Neural cell (in vitro differentiated cells): ENCODE measurements at regions not wholly inside any gene's neighbourhood (a gene's known extent, or its start where the extent isn't known, plus 50 kb on each side); places are given as distances from the start of the nearest gene placed in this dataset.

Source experiments
- H2AFZ ChIP-seq: fragments of 200-600, 300-800 bp; sonication (generic), shearing (Covaris generic); 2 replicates; pipeline ENCODE4 v1.6.0; 2014; ENCODE audit warnings: low read depth, mild to moderate bottlenecking, antibody characterized with exemption, low read length, moderate library complexity
- H3F3A ChIP-seq: fragments of 200-600 bp; shearing (Covaris generic); 2 replicates; pipeline ENCODE4 v1.6.1; 2016; ENCODE audit warnings: mild to moderate bottlenecking, moderate library complexity, mixed read lengths, antibody characterized with exemption, low read length; ENCODE audit not compliant: insufficient read depth, poor library complexity, severe bottlenecking
- H3K27ac ChIP-seq: fragments of 200-600, 300-800 bp; sonication (generic), shearing (Covaris generic); 2 replicates; pipeline ENCODE4 v1.5.1; 2014; ENCODE audit warnings: mild to moderate bottlenecking, low read length, moderate library complexity
- H3K27me3 ChIP-seq: fragments of 300-800, 200-600 bp; sonication (generic), shearing (Covaris generic); 2 replicates; pipeline ENCODE4 v1.6.0; 2014; ENCODE audit warnings: mild to moderate bottlenecking, low read depth, low read length, moderate library complexity; ENCODE audit not compliant: insufficient read depth
- H3K36me3 ChIP-seq: fragments of 300-800, 200-600 bp; sonication (generic), shearing (Covaris generic); 2 replicates; pipeline ENCODE4 v1.5.1; 2014; ENCODE audit warnings: mild to moderate bottlenecking, antibody characterized with exemption, low read length, moderate library complexity; ENCODE audit not compliant: insufficient read depth
- H3K4me2 ChIP-seq: fragments of 300-800, 200-600 bp; sonication (generic), shearing (Covaris generic); 2 replicates; pipeline ENCODE4 v1.6.0; 2014; ENCODE audit warnings: mild to moderate bottlenecking, low read length
- H3K4me3 ChIP-seq: fragments of 300-800, 200-600 bp; sonication (generic), shearing (Covaris generic); 2 replicates; pipeline ENCODE4 v1.5.1; 2014; ENCODE audit warnings: mild to moderate bottlenecking, low read length, moderate library complexity
- H3K79me2 ChIP-seq: fragments of 200-600 bp; shearing (Covaris generic); replicated peaks from 2 replicates; pipeline ENCODE4 v1.6.0; 2014; ENCODE audit warnings: mild to moderate bottlenecking, low read length, moderate library complexity; ENCODE audit not compliant: insufficient read depth
- H3K9ac ChIP-seq: fragments of 300-800, 200-600 bp; sonication (generic), shearing (Covaris generic); 2 replicates; pipeline ENCODE4 v1.6.1; 2016; ENCODE audit warnings: mild to moderate bottlenecking, low read length, mixed read lengths
- H3K9me2 ChIP-seq: fragments of 200-600 bp; shearing (Covaris generic); 2 replicates; pipeline ENCODE4 v1.6.1; 2016; ENCODE audit warnings: mild to moderate bottlenecking, low read length, mixed read lengths; ENCODE audit not compliant: insufficient read depth
- H3K9me3 ChIP-seq: fragments of 200-600, 300-800 bp; sonication (generic), shearing (Covaris generic); 2 replicates; pipeline ENCODE4 v1.6.1; 2016; ENCODE audit warnings: mild to moderate bottlenecking, mixed run types, low read length, moderate library complexity, mixed read lengths
- H4K20me1 ChIP-seq: fragments of 200-600 bp; shearing (Covaris generic); 2 replicates; pipeline ENCODE4 v1.6.1; 2016; ENCODE audit warnings: mild to moderate bottlenecking, mixed run types; ENCODE audit not compliant: insufficient read depth
- CTCF ChIP-seq: fragments of 450-650 bp; IDR thresholded peaks from 2 replicates; pipeline ENCODE4 v1.5.1; 2014; ENCODE audit warnings: antibody characterized with exemption, mild to moderate bottlenecking, moderate library complexity; ENCODE audit not compliant: poor library complexity, severe bottlenecking
- EP300 ChIP-seq: fragments of 450-650 bp; conservative IDR thresholded peaks from 2 replicates; pipeline ENCODE4 v1.6.1; 2014; ENCODE audit warnings: antibody characterized with exemption, mild to moderate bottlenecking, moderate library complexity; ENCODE audit not compliant: poor library complexity, severe bottlenecking
- EZH2 ChIP-seq: fragments of 200-600, 300-800 bp; shearing (Covaris generic), sonication (generic); IDR thresholded peaks from 2 replicates; pipeline ENCODE4 v1.6.1; 2014; ENCODE audit warnings: antibody characterized with exemption, low read length, borderline replicate concordance, mild to moderate bottlenecking; ENCODE audit not compliant: insufficient read depth, poor library complexity, severe bottlenecking
- MXI1 ChIP-seq: fragments of 450-650 bp; conservative IDR thresholded peaks from 2 replicates; pipeline ENCODE4 v1.6.1; 2014; ENCODE audit warnings: antibody characterized with exemption, mild to moderate bottlenecking; ENCODE audit not compliant: poor library complexity, severe bottlenecking
- POLR2AphosphoS5 ChIP-seq: IDR thresholded peaks from 2 replicates; pipeline ENCODE4 v1.6.1; 2012
- RAD21 ChIP-seq: fragments of 450-650 bp; conservative IDR thresholded peaks from 2 replicates; pipeline ENCODE4 v1.6.1; 2014; ENCODE audit warnings: antibody characterized with exemption, mild to moderate bottlenecking, moderate library complexity
- REST ChIP-seq: IDR thresholded peaks from 2 replicates; pipeline ENCODE4 v1.6.1; 2012; ENCODE audit warnings: borderline replicate concordance
- SMC3 ChIP-seq: fragments of 450-650 bp; conservative IDR thresholded peaks from 2 replicates; pipeline ENCODE4 v1.6.1; 2014; ENCODE audit warnings: antibody characterized with exemption, mild to moderate bottlenecking, moderate library complexity; ENCODE audit not compliant: poor library complexity
- TAF1 ChIP-seq: IDR thresholded peaks from 2 replicates; pipeline ENCODE4 v1.6.1; 2012; ENCODE audit warnings: low read depth

GRCh38 chr2:226483745-226484619, 315.6 kb downstream of the IRS1 start:
- H3K79me2 ChIP-seq, result no peaks in the 10 kb centered on the region
- TF ChIP-seq EZH2 (no peak), RAD21 (no peak), EP300 (no peak), REST (no peak), TAF1 (no peak), POLR2AphosphoS5 (no peak), SMC3 (no peak), CTCF (no peak), MXI1 (no peak)
- no peak overlapping the region for H3K27ac ChIP-seq
- H3F3A ChIP-seq, result no peaks in the 10 kb centered on the region
- H3K27me3 ChIP-seq, result no peaks in the 10 kb centered on the region
- no peaks in the 10 kb centered on the region for H3K9me2 ChIP-seq
- no peak overlapping the region for H3K4me2 ChIP-seq
- H2AFZ ChIP-seq, result no peak overlapping the region
- H4K20me1 ChIP-seq, result no peaks in the 10 kb centered on the region
- H3K9me3 ChIP-seq, result no peaks in the 10 kb centered on the region
- H3K9ac ChIP-seq, result no peak overlapping the region
- no peaks in the 10 kb centered on the region for H3K36me3 ChIP-seq
- no peak overlapping the region for H3K4me3 ChIP-seq

GRCh38 chr2:226483143-226483542, 316.5 kb downstream of the IRS1 start:
- no peak overlapping the region for H3K9ac ChIP-seq
- no peaks in the 10 kb centered on the region for H3F3A ChIP-seq
- H3K79me2 ChIP-seq, result no peaks in the 10 kb centered on the region
- H3K9me3 ChIP-seq, result no peaks in the 10 kb centered on the region
- no peaks in the 10 kb centered on the region for H3K9me2 ChIP-seq
- no peak for TF ChIP-seq REST
- TF ChIP-seq CTCF, result no peak
- TF ChIP-seq SMC3, result no peak
- no peak for TF ChIP-seq RAD21
- TF ChIP-seq EZH2, result no peak
- TF ChIP-seq TAF1, result no peak
- no peak for TF ChIP-seq POLR2AphosphoS5
- TF ChIP-seq MXI1, result no peak
- TF ChIP-seq EP300, result no peak
- no peaks in the 10 kb centered on the region for H4K20me1 ChIP-seq
- no peaks in the 10 kb centered on the region for H3K27me3 ChIP-seq
- H3K4me2 ChIP-seq, result no peak overlapping the region
- no peak overlapping the region for H2AFZ ChIP-seq
- no peaks in the 10 kb centered on the region for H3K36me3 ChIP-seq
- H3K4me3 ChIP-seq, result no peak overlapping the region
- H3K27ac ChIP-seq, result no peak overlapping the region
